HepG2 (cell line): ENCODE measurements at regions not wholly inside any gene's neighbourhood (a gene's known extent, or its start where the extent isn't known, plus 50 kb on each side); places are given as distances from the start of the nearest gene placed in this dataset.

Source experiments
- ATAC-seq: fragments of 200-7000 bp; cut with Tn5 transposase; 3 replicates; pipeline ENCODE4 v1.9.1; 2020; ENCODE audit warnings: mild to moderate bottlenecking, moderate library complexity
- BruUV-seq: library from RNA; stranded (reverse); fragments of 400-500 nt; replicated peaks from 2 replicates; lab custom pipeline; 2021; lab: Mats Ljungman, UMichigan
- CTCF ChIA-PET: fragments of 300-600 bp; formaldehyde crosslinking; extraction: SDS; loops from one replicate; lab custom pipeline; 2021; ENCODE audit warnings: low total read pairs, inconsistent platforms, low intra/inter-chr PET ratio; lab: Yijun Ruan, JAX
- POLR2A ChIA-PET: fragments of 350-600 bp; sonication (Branson Sonifier 250); formaldehyde crosslinking; loops from one replicate; lab custom pipeline; 2020; ENCODE audit warnings: antibody characterized with exemption, inconsistent platforms; lab: Yijun Ruan, JAX
- DNase-seq: peaks from one replicate; pipeline ENCODE4 v3.0.0-alpha.2; 2015; ENCODE audit warnings: low spot score
- FAIRE-seq: peaks from 3 replicates; lab custom pipeline; 2011; peaks lifted over from hg19 to GRCh38; lab: Jason Lieb, UNC
- H2AFZ ChIP-seq: one replicate; pipeline ENCODE4 v1.6.1; 2011; ENCODE audit warnings: low read length, inconsistent platforms
- H3K27ac ChIP-seq: fragments of 300-600 bp; 3 replicates; pipeline ENCODE4 v1.8.0; 2011; ENCODE audit warnings: mixed run types, mild to moderate bottlenecking, mixed read lengths, low read length, inconsistent platforms; ENCODE audit not compliant: insufficient read depth; ENCODE audit errors: extremely low read length
- H3K27me3 ChIP-seq, 2 experiments: fragments of 200-600 bp in 1 of 2; 2 replicates in 1 of 2; 3 replicates in 1 of 2; pipeline versions ENCODE4 v1.6.0 to v1.8.0; 2011; ENCODE audit warnings: low read length in 2 of 2, mild to moderate bottlenecking in 2 of 2, moderate library complexity in 2 of 2, inconsistent platforms in 1 of 2; ENCODE audit not compliant: insufficient read depth in 2 of 2, control insufficient read depth in 1 of 2
- H3K36me3 ChIP-seq, 2 experiments: fragments of 200-600 bp in 1 of 2; replicated peaks in 1 of 2; 2 replicates in 1 of 2; 3 replicates in 1 of 2; pipeline versions ENCODE4 v1.5.1 to v1.8.0; 2011; ENCODE audit warnings: low read length in 2 of 2, inconsistent platforms in 1 of 2; ENCODE audit not compliant: insufficient read depth in 2 of 2, control insufficient read depth in 1 of 2
- H3K4me1 ChIP-seq: 2 replicates; pipeline ENCODE4 v1.5.1; 2012; ENCODE audit warnings: low read length, inconsistent platforms; ENCODE audit not compliant: insufficient read depth
- H3K4me2 ChIP-seq: 2 replicates; pipeline ENCODE4 v1.6.0; 2011; ENCODE audit warnings: low read depth, low read length, inconsistent platforms
- H3K4me3 ChIP-seq, 3 experiments: fragments of 200-600 bp in 1 of 3; sonication (generic), shearing (Covaris generic) in 1 of 3; replicated peaks in 1 of 3; 2 replicates each; pipeline ENCODE4 v1.5.1; 2011 to 2016; ENCODE audit warnings: low read length in 3 of 3, inconsistent platforms in 2 of 3, low read depth in 2 of 3, mild to moderate bottlenecking in 2 of 3, control low read depth in 1 of 3, mixed read lengths in 1 of 3; ENCODE audit not compliant: insufficient read depth in 1 of 3
- H3K79me2 ChIP-seq: one replicate; pipeline ENCODE4 v1.6.1; 2011; ENCODE audit warnings: low read length, inconsistent platforms; ENCODE audit not compliant: insufficient read depth
- H3K9ac ChIP-seq: 2 replicates; pipeline ENCODE4 v1.6.0; 2011; ENCODE audit warnings: mild to moderate bottlenecking, low read depth, low read length, inconsistent platforms; ENCODE audit not compliant: insufficient read depth
- H3K9me3 ChIP-seq: 2 replicates; pipeline ENCODE4 v1.5.1; 2012; ENCODE audit warnings: mild to moderate bottlenecking, low read length
- H4K20me1 ChIP-seq: 2 replicates; pipeline ENCODE4 v1.6.0; 2011; ENCODE audit warnings: inconsistent platforms, mild to moderate bottlenecking, low read length, moderate library complexity; ENCODE audit not compliant: insufficient read depth
- MAFF ChIP-seq: IDR thresholded peaks from 2 replicates; pipeline ENCODE4 v1.6.1; 2011; ENCODE audit warnings: low read depth, low read length, improper control_type of control experiment
- MAFK ChIP-seq, 2 experiments: IDR thresholded peaks in 1 of 2; conservative IDR thresholded peaks in 1 of 2; 2 replicates each; pipeline ENCODE4 v1.6.1; 2011; ENCODE audit warnings: improper control_type of control experiment in 2 of 2, low read length in 2 of 2
- MEIS1 ChIP-seq: sonication (generic); formaldehyde crosslinking; IDR thresholded peaks from 2 replicates; pipeline ENCODE4 v1.9.0; 2021; ENCODE audit warnings: mild to moderate bottlenecking, missing genetic modification reagents, moderate library complexity, borderline replicate concordance
- NR2F2 ChIP-seq: IDR thresholded peaks from 2 replicates; pipeline ENCODE4 v1.6.1; 2012; ENCODE audit warnings: low read depth, inconsistent platforms, borderline replicate concordance
- SSRP1 ChIP-seq: IDR thresholded peaks from 2 replicates; pipeline ENCODE4 v1.6.1; 2016; ENCODE audit warnings: control low read depth
- ZNF782 ChIP-seq: sonication (generic); formaldehyde crosslinking; IDR thresholded peaks from 2 replicates; pipeline ENCODE4 v1.4.0; 2020; ENCODE audit warnings: missing genetic modification reagents, mild to moderate bottlenecking, borderline replicate concordance
- WGBS: methylation state at CpG from one replicate; pipeline ENCODE4 v1.1.6; 2017; ENCODE audit warnings: low lambda C conversion rate; 5-methylcytosine and 5-hydroxymethylcytosine counted together
- in situ Hi-C: cut with HindIII; loops from 2 replicates; pipeline ENCODE4 v1.10.0; 2017; ENCODE audit warnings: low pct_unique_long_range_greater_than_20kb; ENCODE audit not compliant: extremely low pct_ligation_motif_present
- intact Hi-C: fragments of 100-400 bp; cut with micrococcal nuclease; formaldehyde crosslinking; loops from one replicate; pipeline ENCODE4 v1.10.0; 2022; ENCODE audit not compliant: unreplicated experiment
- TF ChIP-seq, protein P1 (sequence below): sonication (generic); formaldehyde crosslinking; IDR thresholded peaks from 2 replicates; pipeline ENCODE4 v1.4.0; 2020; ENCODE audit warnings: missing genetic modification reagents, borderline replicate concordance
- TF ChIP-seq, protein P2 (sequence below): sonication (generic); formaldehyde crosslinking; IDR thresholded peaks from 2 replicates; pipeline ENCODE4 v1.4.0; 2020; ENCODE audit warnings: mild to moderate bottlenecking, missing genetic modification reagents
- TF ChIP-seq, protein P3 (sequence below): sonication (generic); IDR thresholded peaks from 2 replicates; pipeline ENCODE4 v1.6.1; 2016; ENCODE audit warnings: low read depth, borderline replicate concordance

DNA sequence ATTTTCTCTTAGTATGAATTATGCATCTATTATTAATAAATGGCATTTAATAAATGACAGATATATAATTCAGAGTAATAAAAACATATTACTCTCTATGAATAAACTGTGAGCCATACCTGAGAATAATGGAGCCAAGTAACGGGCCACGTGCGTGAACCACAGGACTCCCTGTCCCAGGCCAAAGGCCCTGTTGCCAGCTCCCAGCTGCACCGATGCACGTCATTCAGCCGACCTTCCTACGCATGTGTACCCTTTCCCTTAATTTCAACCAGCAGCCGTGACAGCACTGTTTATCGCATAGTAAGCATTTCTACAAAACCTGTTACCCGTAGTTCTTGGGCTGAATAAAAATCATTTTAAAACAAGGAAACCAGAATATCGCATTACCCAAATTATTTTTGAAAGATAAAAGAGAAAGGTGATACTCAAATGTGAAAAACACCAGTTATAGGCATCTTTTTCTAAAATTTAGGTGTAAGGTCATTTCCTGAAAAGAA, 827.2 kb upstream of the FRG1 start:
- ATAC-seq (no peak), FAIRE-seq (no peak), DNase-seq (no peak)
- no peak overlapping the region for H3K9ac ChIP-seq
- no peaks in the 10 kb centered on the region for H4K20me1 ChIP-seq
- BruUV-seq, result no TSS peak
- TF ChIP-seq ZNF782 (CRISPR knock-in tag), result no peak
- TF ChIP-seq MEIS1 (CRISPR knock-in tag), result no peak
- TF ChIP-seq SSRP1, result no peak
- TF ChIP-seq MAFK (conservative IDR thresholded peaks at IDR 0.05 in 1 of 2, IDR thresholded peaks at IDR 0.05 in 1 of 2; ENCODE audit: low read length in 2 of 2), result peak; percentile 76 to 87
- peak; percentile 76 for TF ChIP-seq MAFF
- TF ChIP-seq, protein P1, sequence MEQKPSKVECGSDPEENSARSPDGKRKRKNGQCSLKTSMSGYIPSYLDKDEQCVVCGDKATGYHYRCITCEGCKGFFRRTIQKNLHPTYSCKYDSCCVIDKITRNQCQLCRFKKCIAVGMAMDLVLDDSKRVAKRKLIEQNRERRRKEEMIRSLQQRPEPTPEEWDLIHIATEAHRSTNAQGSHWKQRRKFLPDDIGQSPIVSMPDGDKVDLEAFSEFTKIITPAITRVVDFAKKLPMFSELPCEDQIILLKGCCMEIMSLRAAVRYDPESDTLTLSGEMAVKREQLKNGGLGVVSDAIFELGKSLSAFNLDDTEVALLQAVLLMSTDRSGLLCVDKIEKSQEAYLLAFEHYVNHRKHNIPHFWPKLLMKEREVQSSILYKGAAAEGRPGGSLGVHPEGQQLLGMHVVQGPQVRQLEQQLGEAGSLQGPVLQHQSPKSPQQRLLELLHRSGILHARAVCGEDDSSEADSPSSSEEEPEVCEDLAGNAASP (CRISPR knock-in tag), result no peak
- CTCF ChIA-PET, result no interaction called here
- POLR2A ChIA-PET, result no interaction called here
- in situ Hi-C loops, result no loop called here
- no peaks in the 10 kb centered on the region for H3K36me3 ChIP-seq
- intact Hi-C loops, result no loop called here
- H3K9me3 ChIP-seq, result no peaks in the 10 kb centered on the region
- 32% methylated on average over 11 of the region's 11 CpGs for WGBS
- H3K27me3 ChIP-seq, result peaks cover 1 to 5% of the 10 kb centered on the region in 2 experiments; a peak in 2 of 5 replicates
- no peaks in the 10 kb centered on the region for H3K4me1 ChIP-seq
- no peak overlapping the region for H2AFZ ChIP-seq
- no peak overlapping the region for H3K4me2 ChIP-seq
- no peak overlapping the region for H3K27ac ChIP-seq
- no peak overlapping the region for H3K4me3 ChIP-seq
- no peaks in the 10 kb centered on the region for H3K79me2 ChIP-seq

DNA sequence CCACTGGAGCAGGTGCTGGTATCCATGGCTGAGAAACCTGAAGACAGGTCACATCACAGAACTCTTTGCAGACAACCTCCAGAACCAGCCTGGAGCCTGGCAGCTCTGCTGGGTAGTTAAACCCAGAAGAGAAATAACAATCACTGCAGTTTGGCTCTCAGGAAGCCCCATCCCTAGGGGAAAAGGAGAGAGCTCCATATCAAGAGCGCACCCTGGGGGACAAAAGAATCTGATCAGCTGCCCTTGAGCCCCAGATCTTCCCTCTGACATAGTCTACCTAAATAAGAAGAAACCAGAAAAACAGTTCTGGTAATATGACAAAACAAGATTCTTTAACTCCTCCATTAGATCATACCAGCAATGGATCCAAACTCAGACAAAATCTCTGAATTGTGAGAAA, 823.2 kb upstream of the FRG1 start:
- no peaks in the 10 kb centered on the region for H3K9me3 ChIP-seq
- in situ Hi-C loops (no loop called here), intact Hi-C loops (no loop called here)
- POLR2A ChIA-PET, result no interaction called here
- H2AFZ ChIP-seq, result no peak overlapping the region
- 7% methylated on average over 1 of the region's 1 CpG for WGBS
- no peaks in the 10 kb centered on the region for H3K4me1 ChIP-seq
- CTCF ChIA-PET, result no interaction called here
- no peak overlapping the region for H3K4me3 ChIP-seq
- BruUV-seq, result no TSS peak
- H4K20me1 ChIP-seq, result no peaks in the 10 kb centered on the region
- no peak overlapping the region for H3K9ac ChIP-seq
- FAIRE-seq, result no peak
- ATAC-seq, result no peak
- peaks cover 1 to 5% of the 10 kb centered on the region in 2 experiments; a peak in 2 of 5 replicates for H3K27me3 ChIP-seq
- no peak overlapping the region for H3K4me2 ChIP-seq
- no peak overlapping the region for H3K27ac ChIP-seq
- H3K36me3 ChIP-seq, result no peaks in the 10 kb centered on the region
- H3K79me2 ChIP-seq, result no peaks in the 10 kb centered on the region
- no peak for DNase-seq
- TF ChIP-seq, protein P2, sequence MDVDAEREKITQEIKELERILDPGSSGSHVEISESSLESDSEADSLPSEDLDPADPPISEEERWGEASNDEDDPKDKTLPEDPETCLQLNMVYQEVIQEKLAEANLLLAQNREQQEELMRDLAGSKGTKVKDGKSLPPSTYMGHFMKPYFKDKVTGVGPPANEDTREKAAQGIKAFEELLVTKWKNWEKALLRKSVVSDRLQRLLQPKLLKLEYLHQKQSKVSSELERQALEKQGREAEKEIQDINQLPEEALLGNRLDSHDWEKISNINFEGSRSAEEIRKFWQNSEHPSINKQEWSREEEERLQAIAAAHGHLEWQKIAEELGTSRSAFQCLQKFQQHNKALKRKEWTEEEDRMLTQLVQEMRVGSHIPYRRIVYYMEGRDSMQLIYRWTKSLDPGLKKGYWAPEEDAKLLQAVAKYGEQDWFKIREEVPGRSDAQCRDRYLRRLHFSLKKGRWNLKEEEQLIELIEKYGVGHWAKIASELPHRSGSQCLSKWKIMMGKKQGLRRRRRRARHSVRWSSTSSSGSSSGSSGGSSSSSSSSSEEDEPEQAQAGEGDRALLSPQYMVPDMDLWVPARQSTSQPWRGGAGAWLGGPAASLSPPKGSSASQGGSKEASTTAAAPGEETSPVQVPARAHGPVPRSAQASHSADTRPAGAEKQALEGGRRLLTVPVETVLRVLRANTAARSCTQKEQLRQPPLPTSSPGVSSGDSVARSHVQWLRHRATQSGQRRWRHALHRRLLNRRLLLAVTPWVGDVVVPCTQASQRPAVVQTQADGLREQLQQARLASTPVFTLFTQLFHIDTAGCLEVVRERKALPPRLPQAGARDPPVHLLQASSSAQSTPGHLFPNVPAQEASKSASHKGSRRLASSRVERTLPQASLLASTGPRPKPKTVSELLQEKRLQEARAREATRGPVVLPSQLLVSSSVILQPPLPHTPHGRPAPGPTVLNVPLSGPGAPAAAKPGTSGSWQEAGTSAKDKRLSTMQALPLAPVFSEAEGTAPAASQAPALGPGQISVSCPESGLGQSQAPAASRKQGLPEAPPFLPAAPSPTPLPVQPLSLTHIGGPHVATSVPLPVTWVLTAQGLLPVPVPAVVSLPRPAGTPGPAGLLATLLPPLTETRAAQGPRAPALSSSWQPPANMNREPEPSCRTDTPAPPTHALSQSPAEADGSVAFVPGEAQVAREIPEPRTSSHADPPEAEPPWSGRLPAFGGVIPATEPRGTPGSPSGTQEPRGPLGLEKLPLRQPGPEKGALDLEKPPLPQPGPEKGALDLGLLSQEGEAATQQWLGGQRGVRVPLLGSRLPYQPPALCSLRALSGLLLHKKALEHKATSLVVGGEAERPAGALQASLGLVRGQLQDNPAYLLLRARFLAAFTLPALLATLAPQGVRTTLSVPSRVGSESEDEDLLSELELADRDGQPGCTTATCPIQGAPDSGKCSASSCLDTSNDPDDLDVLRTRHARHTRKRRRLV (CRISPR knock-in tag), result no peak
- TF ChIP-seq, protein P3, sequence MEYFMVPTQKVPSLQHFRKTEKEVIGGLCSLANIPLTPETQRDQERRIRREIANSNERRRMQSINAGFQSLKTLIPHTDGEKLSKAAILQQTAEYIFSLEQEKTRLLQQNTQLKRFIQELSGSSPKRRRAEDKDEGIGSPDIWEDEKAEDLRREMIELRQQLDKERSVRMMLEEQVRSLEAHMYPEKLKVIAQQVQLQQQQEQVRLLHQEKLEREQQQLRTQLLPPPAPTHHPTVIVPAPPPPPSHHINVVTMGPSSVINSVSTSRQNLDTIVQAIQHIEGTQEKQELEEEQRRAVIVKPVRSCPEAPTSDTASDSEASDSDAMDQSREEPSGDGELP, result no peak
- TF ChIP-seq NR2F2, result no peak
